ENCODE measurements at regions not wholly inside any gene's neighbourhood (a gene's known extent, or its start where the extent isn't known, plus 50 kb on each side); places are given as distances from the start of the nearest gene placed in this dataset.
"Not testable (repeated sequence)": the region's sequence is repeated elsewhere in the genome, so short reads cannot be mapped to it uniquely, and the experiment has no call there.

DNA sequence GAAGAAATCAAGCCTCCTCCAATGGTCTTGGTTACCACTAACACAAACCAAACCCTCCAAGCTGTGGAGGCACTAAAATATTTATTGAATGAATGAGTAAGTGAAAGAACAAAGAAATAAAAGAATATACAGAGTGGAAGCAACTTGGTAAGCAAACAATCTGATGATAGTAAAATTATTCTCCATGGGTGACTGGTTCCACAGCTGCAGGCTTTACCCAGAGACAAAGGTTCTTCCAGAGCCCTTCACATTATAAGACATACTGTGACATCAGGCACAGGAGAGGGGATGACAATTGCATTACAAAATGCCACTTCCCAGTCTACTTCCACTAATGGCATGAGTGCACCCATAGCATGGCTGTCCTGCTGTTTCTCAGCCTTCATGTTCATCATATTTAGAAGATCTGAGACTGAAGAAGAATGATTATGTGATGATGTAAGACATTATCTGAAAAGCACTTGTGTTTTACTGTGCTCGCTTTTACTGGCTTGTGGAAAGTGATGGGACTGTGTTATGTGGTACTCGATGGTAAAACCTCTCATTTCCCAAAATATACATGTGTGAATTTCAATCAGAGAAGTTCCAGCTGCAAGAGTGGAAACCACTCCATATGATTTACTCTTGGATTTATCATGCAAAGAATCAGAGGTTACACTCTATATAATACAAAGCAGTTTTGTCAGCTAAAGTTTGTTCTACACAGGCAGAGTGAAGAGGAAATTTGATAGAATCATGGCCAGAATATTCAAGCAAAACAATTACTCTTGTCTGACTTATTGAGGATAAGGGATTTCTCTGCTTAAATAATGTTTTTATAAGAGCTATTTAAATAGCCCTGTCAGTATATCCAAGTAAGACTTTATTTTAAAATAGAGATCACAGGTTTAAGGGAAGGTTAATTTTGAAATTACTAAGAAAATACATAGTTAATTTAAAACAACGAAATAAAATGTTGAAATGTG lies 220.2 kb upstream of the NBEA start:
- TF ChIP-seq, protein P1, sequence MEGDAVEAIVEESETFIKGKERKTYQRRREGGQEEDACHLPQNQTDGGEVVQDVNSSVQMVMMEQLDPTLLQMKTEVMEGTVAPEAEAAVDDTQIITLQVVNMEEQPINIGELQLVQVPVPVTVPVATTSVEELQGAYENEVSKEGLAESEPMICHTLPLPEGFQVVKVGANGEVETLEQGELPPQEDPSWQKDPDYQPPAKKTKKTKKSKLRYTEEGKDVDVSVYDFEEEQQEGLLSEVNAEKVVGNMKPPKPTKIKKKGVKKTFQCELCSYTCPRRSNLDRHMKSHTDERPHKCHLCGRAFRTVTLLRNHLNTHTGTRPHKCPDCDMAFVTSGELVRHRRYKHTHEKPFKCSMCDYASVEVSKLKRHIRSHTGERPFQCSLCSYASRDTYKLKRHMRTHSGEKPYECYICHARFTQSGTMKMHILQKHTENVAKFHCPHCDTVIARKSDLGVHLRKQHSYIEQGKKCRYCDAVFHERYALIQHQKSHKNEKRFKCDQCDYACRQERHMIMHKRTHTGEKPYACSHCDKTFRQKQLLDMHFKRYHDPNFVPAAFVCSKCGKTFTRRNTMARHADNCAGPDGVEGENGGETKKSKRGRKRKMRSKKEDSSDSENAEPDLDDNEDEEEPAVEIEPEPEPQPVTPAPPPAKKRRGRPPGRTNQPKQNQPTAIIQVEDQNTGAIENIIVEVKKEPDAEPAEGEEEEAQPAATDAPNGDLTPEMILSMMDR (IDR thresholded peaks at IDR 0.05; ENCODE audit: extremely low read depth, missing control alignments): no peak
- DNase-seq (ENCODE audit: low spot score): no peak

DNA sequence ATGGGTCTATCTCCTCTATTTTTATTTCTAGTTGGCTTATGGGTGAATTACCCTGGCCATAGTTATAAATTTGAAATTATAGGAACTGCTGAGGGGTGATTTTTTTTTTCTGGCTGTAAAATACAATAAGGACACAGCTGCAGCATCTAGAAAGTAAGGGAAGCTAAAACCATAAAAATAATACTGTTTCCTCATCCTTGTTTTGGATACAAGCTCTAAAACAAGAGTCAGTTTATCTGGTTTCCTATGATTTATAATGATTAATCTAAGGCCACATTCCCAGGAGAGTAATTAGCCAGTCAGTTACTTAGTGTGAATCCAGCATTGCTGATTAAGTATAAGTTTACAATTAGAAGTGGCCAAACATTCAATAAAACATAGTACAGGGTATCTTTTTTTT lies 219.1 kb upstream of the NBEA start:
- DNase-seq (ENCODE audit: low spot score): no peak
- TF ChIP-seq, protein P1 (IDR thresholded peaks at IDR 0.05; ENCODE audit: extremely low read depth, missing control alignments): no peak

DNA sequence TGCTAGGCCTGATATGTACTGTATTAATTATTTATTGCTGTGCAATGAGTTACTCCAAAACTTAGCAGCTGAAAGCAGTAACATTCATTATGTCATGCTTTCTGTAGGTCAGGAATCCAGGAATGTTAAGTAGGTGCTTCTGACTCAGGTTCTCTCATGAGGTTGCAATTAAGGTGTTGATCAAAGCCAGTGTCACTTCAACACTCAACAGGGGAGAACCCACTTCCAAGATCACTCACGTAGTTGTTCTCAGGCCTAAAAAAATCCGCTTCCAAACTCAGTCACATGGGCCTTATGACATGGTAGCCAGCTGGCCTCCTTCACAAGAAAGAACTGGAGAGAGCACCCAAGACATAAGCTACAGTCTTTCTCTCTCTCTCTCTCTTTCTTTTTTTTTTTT lies 211.1 kb upstream of the NBEA start:
- TF ChIP-seq, protein P1 (IDR thresholded peaks at IDR 0.05; ENCODE audit: extremely low read depth, missing control alignments): no peak
- no peak for DNase-seq (ENCODE audit: low spot score)

DNA sequence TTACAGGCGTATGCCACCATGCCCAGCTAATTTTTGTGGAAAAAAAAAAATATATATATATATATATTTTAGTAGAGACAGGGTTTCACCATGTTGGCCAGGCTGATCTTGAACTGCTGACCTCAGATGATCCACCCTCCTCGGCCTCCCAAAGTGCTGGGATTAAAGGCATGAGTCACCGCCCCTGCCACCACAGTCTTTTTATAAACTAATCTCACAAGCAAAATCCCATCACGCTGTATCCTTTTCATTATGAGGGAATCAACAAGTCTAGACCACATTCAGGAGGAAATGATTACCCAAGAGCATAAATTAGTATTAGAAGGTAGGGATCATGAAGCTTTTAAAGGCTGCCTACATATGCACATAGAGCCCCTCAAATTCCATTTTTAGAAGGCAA lies 210.6 kb upstream of the NBEA start:
- TF ChIP-seq, protein P1 (IDR thresholded peaks at IDR 0.05; ENCODE audit: extremely low read depth, missing control alignments): no peak
- no peak for DNase-seq (ENCODE audit: low spot score)

DNA sequence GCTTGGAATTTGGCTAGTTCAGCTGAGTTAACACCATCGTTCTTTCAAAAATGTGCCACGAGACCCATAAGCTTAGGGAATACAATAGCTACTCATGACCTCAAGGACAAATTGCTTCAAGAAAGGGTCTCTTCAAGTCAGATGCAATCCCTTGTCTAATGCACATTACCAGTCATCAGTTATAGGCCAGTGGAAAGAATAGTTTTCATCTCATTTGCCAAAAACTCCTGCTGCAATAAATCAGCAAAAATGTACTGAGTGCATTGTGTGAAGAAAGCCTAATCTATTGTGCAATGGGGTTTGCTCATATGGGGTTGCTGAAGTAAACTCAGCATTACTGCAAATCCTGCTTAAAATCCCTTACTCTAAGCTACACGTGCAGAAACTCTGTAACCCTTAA lies 208.3 kb upstream of the NBEA start:
- no peak for DNase-seq (ENCODE audit: low spot score)
- TF ChIP-seq, protein P1 (IDR thresholded peaks at IDR 0.05; ENCODE audit: extremely low read depth, missing control alignments): no peak

DNA sequence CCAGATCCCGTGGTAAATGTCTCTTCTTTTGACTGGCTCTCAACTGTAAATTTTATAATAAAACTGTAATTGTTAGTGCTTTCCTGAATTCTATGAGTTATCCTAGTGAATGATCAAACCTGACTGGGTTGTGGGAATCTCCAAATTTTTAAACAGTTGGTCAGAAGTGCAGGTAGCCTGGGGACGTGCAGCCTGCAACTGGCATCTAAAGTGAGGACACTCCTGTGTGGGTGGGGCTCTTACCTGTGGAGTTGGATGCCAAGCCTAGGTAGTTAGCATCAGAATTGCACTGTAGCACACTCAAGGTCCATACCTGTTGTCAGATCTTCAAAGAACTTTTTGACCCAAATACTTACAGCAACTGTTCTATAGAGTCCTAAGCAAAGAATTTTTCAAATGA lies 207.1 kb upstream of the NBEA start:
- no peak for DNase-seq (ENCODE audit: low spot score)
- TF ChIP-seq, protein P1 (IDR thresholded peaks at IDR 0.05; ENCODE audit: extremely low read depth, missing control alignments): no peak

DNA sequence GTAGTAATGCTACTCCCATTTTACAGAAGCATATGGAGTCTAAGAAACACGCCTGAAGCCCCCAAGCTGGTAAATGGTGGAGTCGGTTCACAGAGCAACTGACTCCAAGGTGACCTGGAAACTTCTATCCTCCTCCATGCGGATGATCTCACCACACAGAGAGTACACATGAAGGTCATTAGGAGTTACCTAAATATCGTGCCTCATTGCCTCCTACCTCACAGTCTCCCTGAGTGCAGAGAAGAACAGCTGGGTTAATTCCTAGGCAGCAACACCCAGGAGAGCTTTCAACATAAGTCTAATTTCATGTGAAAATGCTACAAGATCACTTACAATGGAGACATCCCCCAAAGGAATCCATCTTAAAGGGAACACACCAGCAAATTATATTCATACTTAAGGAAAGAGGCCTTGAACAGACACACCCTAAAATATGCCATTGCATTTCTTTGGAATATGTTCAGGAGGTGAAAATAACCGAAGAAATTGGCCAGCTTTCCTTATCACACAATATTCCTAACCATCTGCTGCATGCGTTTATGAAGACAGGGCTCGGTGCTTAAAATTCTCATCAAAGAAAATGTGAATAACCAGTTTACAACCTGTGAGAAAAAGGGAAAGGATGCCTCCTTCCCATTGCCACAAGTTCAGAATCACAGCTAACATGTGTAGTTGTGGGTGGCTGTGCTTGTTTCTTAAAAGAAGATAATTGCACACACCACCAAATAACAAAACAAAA lies 203.6 kb upstream of the NBEA start:
- no peak for DNase-seq (ENCODE audit: low spot score)
- TF ChIP-seq, protein P1 (IDR thresholded peaks at IDR 0.05; ENCODE audit: extremely low read depth, missing control alignments): no peak

DNA sequence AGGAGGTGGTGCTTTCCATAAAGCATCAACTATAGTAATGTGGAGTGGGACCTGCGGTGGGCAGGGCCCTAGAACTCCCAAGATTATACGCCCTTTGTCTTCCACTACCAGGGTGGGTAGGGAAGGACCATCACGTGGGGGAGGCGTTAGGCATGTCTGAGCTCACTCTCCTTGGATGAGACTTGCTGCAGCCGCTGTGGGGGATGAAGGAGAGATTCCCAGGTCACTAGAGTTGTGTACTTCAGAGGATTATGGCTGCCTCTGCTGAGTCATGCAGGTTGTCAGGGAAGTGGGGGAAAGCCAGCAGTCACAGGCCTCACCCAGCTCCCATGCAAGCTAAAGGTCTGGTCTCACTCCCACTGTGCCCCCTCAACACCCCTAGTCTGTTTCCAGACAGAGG lies 195.0 kb upstream of the NBEA start:
- not testable (repeated sequence) for DNase-seq (ENCODE audit: low spot score)
